ENCODE measurements at regions not wholly inside any gene's neighbourhood (a gene's known extent, or its start where the extent isn't known, plus 50 kb on each side); places are given as distances from the start of the nearest gene placed in this dataset.

- no peak for TF ChIP-seq EZH2 (IDR thresholded peaks at IDR 0.05; ENCODE audit: low read length)
- TF ChIP-seq CTCF (optimal IDR thresholded peaks at IDR 0.05 in 1 of 3, IDR thresholded peaks at IDR 0.05 in 1 of 3, conservative IDR thresholded peaks at IDR 0.05 in 1 of 3; ENCODE audit: extremely low read depth in 1 of 3, insufficient read depth in 2 of 3, low read length in 3 of 3) = no peak
- Histone ChIP-seq H3K79me2 (ENCODE audit: control insufficient read depth, insufficient read depth, low read length) (no peaks in the 10 kb centered on the region), H3K9me3 (ENCODE audit: control insufficient read depth, low read depth, low read length) (no peaks in the 10 kb centered on the region), H3K9me1 (ENCODE audit: control insufficient read depth, extremely low read depth, insufficient read depth, low read length) (no peaks in the 10 kb centered on the region), H3K27me3 (ENCODE audit: control insufficient read depth, extremely low read depth, insufficient read depth, low read length) (no peaks in the 10 kb centered on the region), H2AFZ (ENCODE audit: control insufficient read depth, low read length) (no peak overlapping the region), H3K4me1 (ENCODE audit: control insufficient read depth, extremely low read depth, insufficient read depth, low read length) (peaks cover 7% of the 10 kb centered on the region), H3K9ac (ENCODE audit: control insufficient read depth, extremely low read depth, insufficient read depth, low read length) (no peak overlapping the region), H3K27ac (ENCODE audit: control insufficient read depth, insufficient read depth, low read length) (no peak overlapping the region), H4K20me1 (ENCODE audit: control insufficient read depth, extremely low read depth, insufficient read depth, low read length) (no peaks in the 10 kb centered on the region), H3K4me3 (ENCODE audit: control insufficient read depth in 2 of 3, extremely low read depth in 1 of 3, insufficient read depth in 2 of 3, low read depth in 1 of 3, low read length in 3 of 3) (no peak overlapping the region), H3K4me2 (ENCODE audit: control insufficient read depth, extremely low read depth, insufficient read depth, low read depth, low read length) (no peak overlapping the region), H3K36me3 (ENCODE audit: control insufficient read depth in 2 of 2, extremely low read depth in 1 of 2, insufficient read depth in 2 of 2, low read length in 2 of 2) (no peaks in the 10 kb centered on the region)
- DNase-seq (ENCODE audit: low read depth, low spot score) (no peak), FAIRE-seq (no peak)
- dilution Hi-C loops (cut with MboI; ENCODE audit: extremely low pct_ligation_motif_present, low sequenced_read_pairs) = no loop called here
Observed at GRCh38 chr4:11537846-11538245, 109.2 kb upstream of the HS3ST1 start.

- Histone ChIP-seq H3K36me3 (ENCODE audit: control insufficient read depth in 2 of 2, extremely low read depth in 1 of 2, insufficient read depth in 2 of 2, low read length in 2 of 2) (no peaks in the 10 kb centered on the region), H3K27me3 (ENCODE audit: control insufficient read depth, extremely low read depth, insufficient read depth, low read length) (no peaks in the 10 kb centered on the region), H3K9ac (ENCODE audit: control insufficient read depth, extremely low read depth, insufficient read depth, low read length) (no peak overlapping the region), H3K4me2 (ENCODE audit: control insufficient read depth, extremely low read depth, insufficient read depth, low read depth, low read length) (no peak overlapping the region), H3K4me1 (ENCODE audit: control insufficient read depth, extremely low read depth, insufficient read depth, low read length) (no peaks in the 10 kb centered on the region), H3K9me3 (ENCODE audit: control insufficient read depth, low read depth, low read length) (peaks cover 3% of the 10 kb centered on the region), H2AFZ (ENCODE audit: control insufficient read depth, low read length) (no peak overlapping the region), H3K4me3 (ENCODE audit: control insufficient read depth in 2 of 3, extremely low read depth in 1 of 3, insufficient read depth in 2 of 3, low read depth in 1 of 3, low read length in 3 of 3) (no peak overlapping the region), H3K79me2 (ENCODE audit: control insufficient read depth, insufficient read depth, low read length) (no peaks in the 10 kb centered on the region), H3K27ac (ENCODE audit: control insufficient read depth, insufficient read depth, low read length) (no peak overlapping the region), H3K9me1 (ENCODE audit: control insufficient read depth, extremely low read depth, insufficient read depth, low read length) (no peaks in the 10 kb centered on the region), H4K20me1 (ENCODE audit: control insufficient read depth, extremely low read depth, insufficient read depth, low read length) (no peaks in the 10 kb centered on the region)
- DNase-seq (ENCODE audit: low read depth, low spot score) (no peak), FAIRE-seq (no peak)
- dilution Hi-C loops (cut with MboI; ENCODE audit: extremely low pct_ligation_motif_present, low sequenced_read_pairs) = no loop called here
- TF ChIP-seq CTCF (optimal IDR thresholded peaks at IDR 0.05 in 1 of 3, IDR thresholded peaks at IDR 0.05 in 1 of 3, conservative IDR thresholded peaks at IDR 0.05 in 1 of 3; ENCODE audit: extremely low read depth in 1 of 3, insufficient read depth in 2 of 3, low read length in 3 of 3) (no peak), EZH2 (IDR thresholded peaks at IDR 0.05; ENCODE audit: low read length) (no peak)
Observed at GRCh38 chr4:11535333-11535732, 106.6 kb upstream of the HS3ST1 start.

Measured in keratinocyte (primary cell).